GM23338 (cell line): ENCODE measurements at regions not wholly inside any gene's neighbourhood (a gene's known extent, or its start where the extent isn't known, plus 50 kb on each side); places are given as distances from the start of the nearest gene placed in this dataset.

Experiments
- ATAC-seq: fragments of 200-7000 bp; cut with Tn5 transposase; 3 replicates; pipeline ENCODE4 v1.9.1; 2020
- DNase-seq: peaks from one replicate; pipeline ENCODE4 v3.0.0-alpha.2; 2015; ENCODE audit warnings: low spot score
- H2AFZ ChIP-seq: fragments of 200-600 bp; sonication (generic); 2 replicates; pipeline ENCODE4 v1.8.0; 2016; ENCODE audit warnings: antibody characterized with exemption, mild to moderate bottlenecking, moderate library complexity
- H3F3A ChIP-seq: fragments of 200-600 bp; sonication (generic); replicated peaks from 2 replicates; pipeline ENCODE4 v1.8.0; 2017; ENCODE audit warnings: antibody characterized with exemption, mixed run types, low read depth
- H3K27ac ChIP-seq: fragments of 200-600 bp; sonication (generic); 2 replicates; pipeline ENCODE4 v1.6.1; 2016; ENCODE audit warnings: low read depth
- H3K27me3 ChIP-seq: fragments of 200-600 bp; sonication (generic); 2 replicates; pipeline ENCODE4 v1.8.0; 2016; ENCODE audit warnings: mild to moderate bottlenecking, mixed run types, moderate library complexity; ENCODE audit not compliant: insufficient read depth
- H3K36me3 ChIP-seq: fragments of 200-600 bp; sonication (generic); 2 replicates; pipeline ENCODE4 v1.8.0; 2016; ENCODE audit warnings: mild to moderate bottlenecking; ENCODE audit not compliant: insufficient read depth
- H3K4me1 ChIP-seq: fragments of 200-600 bp; sonication (generic); 2 replicates; pipeline ENCODE4 v1.8.0; 2016; ENCODE audit warnings: mild to moderate bottlenecking, moderate library complexity; ENCODE audit not compliant: insufficient read depth
- H3K4me2 ChIP-seq: fragments of 200-600 bp; sonication (generic); 2 replicates; pipeline ENCODE4 v1.7.1; 2017; ENCODE audit warnings: mixed run types
- H3K4me3 ChIP-seq: fragments of 200-600 bp; sonication (generic); 2 replicates; pipeline ENCODE4 v1.6.1; 2016; ENCODE audit warnings: mixed run types
- H3K79me2 ChIP-seq: fragments of 200-600 bp; sonication (generic); replicated peaks from 2 replicates; pipeline ENCODE4 v1.8.0; 2017; ENCODE audit warnings: mild to moderate bottlenecking; ENCODE audit not compliant: insufficient read depth
- H3K9me2 ChIP-seq: fragments of 200-600 bp; sonication (generic); 2 replicates; pipeline ENCODE4 v1.8.0; 2017; ENCODE audit not compliant: insufficient read depth
- H4K20me1 ChIP-seq: fragments of 200-600 bp; sonication (generic); replicated peaks from 2 replicates; pipeline ENCODE4 v1.8.0; 2017; ENCODE audit warnings: mild to moderate bottlenecking; ENCODE audit not compliant: insufficient read depth
- H3K27ac Mint-ChIP-seq: 2 replicates; pipeline ENCODE4 v1.8.0; 2020; ENCODE audit warnings: inconsistent platforms, mild to moderate bottlenecking, moderate library complexity, mixed read lengths
- H3K27me3 Mint-ChIP-seq: 3 replicates; pipeline ENCODE4 v1.8.0; 2022; ENCODE audit warnings: low read depth, mild to moderate bottlenecking, moderate library complexity, mixed read lengths, inconsistent platforms; ENCODE audit not compliant: insufficient read depth, poor library complexity
- H3K36me3 Mint-ChIP-seq: 3 replicates; pipeline ENCODE4 v1.8.0; 2021; ENCODE audit warnings: low read depth, mild to moderate bottlenecking, inconsistent platforms, moderate library complexity, mixed read lengths
- H3K4me1 Mint-ChIP-seq: 3 replicates; pipeline ENCODE4 v1.8.0; 2020; ENCODE audit warnings: mild to moderate bottlenecking, inconsistent platforms, mixed read lengths
- H3K4me3 Mint-ChIP-seq: 3 replicates; pipeline ENCODE4 v1.8.0; 2021; ENCODE audit warnings: moderate library complexity, mild to moderate bottlenecking, inconsistent platforms, mixed read lengths
- H3K9me3 Mint-ChIP-seq: 3 replicates; pipeline ENCODE4 v1.8.0; 2020; ENCODE audit warnings: moderate library complexity, mild to moderate bottlenecking, inconsistent platforms, mixed read lengths
- CREB1 ChIP-seq: fragments of 250-450 bp; sonication (Bioruptor Pico); IDR thresholded peaks from 2 replicates; pipeline ENCODE4 v1.5.0; 2020; ENCODE audit warnings: low read depth, mild to moderate bottlenecking, moderate library complexity
- EZH2 ChIP-seq: fragments of 200-600 bp; sonication (generic); IDR thresholded peaks from one replicate; pipeline ENCODE4 v1.8.0; 2017; ENCODE audit warnings: antibody characterized with exemption, mild to moderate bottlenecking, low read depth; ENCODE audit not compliant: unreplicated experiment
- EZH2phosphoT487 ChIP-seq: fragments of 200-600 bp; sonication (generic); IDR thresholded peaks from one replicate; pipeline ENCODE4 v1.8.1; 2018; ENCODE audit warnings: antibody characterized with exemption; ENCODE audit not compliant: unreplicated experiment
- JUNB ChIP-seq: IDR thresholded peaks from one replicate; pipeline ENCODE4 v1.6.1; 2016; ENCODE audit warnings: antibody characterized with exemption; ENCODE audit not compliant: unreplicated experiment
- NANOG ChIP-seq: IDR thresholded peaks from 2 replicates; pipeline ENCODE4 v1.6.1; 2016; ENCODE audit warnings: antibody characterized with exemption, borderline replicate concordance
- POLR2AphosphoS5 ChIP-seq: IDR thresholded peaks from 2 replicates; pipeline ENCODE4 v1.6.1; 2016; ENCODE audit warnings: antibody characterized with exemption, low read depth
- STAT1 ChIP-seq: IDR thresholded peaks from one replicate; pipeline ENCODE4 v1.6.1; 2016; ENCODE audit warnings: antibody characterized with exemption; ENCODE audit not compliant: unreplicated experiment
- ZNF114 ChIP-seq: fragments of 250-450 bp; sonication (Bioruptor Pico); IDR thresholded peaks from 2 replicates; pipeline ENCODE4 v1.5.0; 2020; ENCODE audit warnings: mild to moderate bottlenecking, moderate library complexity
- ZNF331 ChIP-seq: fragments of 250-450 bp; sonication (Bioruptor Pico); IDR thresholded peaks from 2 replicates; pipeline ENCODE4 v1.5.0; 2020; ENCODE audit warnings: low read depth, mild to moderate bottlenecking, moderate library complexity
- TF ChIP-seq, protein P1 (sequence below), 2 experiments: fragments of 200-600 bp in 1 of 2; sonication (generic) in 1 of 2; conservative IDR thresholded peaks; 2 replicates each; pipeline versions ENCODE4 v1.5.1 to v1.6.1; 2016 to 2017; ENCODE audit warnings: antibody characterized with exemption in 2 of 2, low read depth in 2 of 2, mild to moderate bottlenecking in 2 of 2, moderate library complexity in 1 of 2
- TF ChIP-seq, protein P2 (sequence below): fragments of 250-450 bp; sonication (Bioruptor Pico); IDR thresholded peaks from 2 replicates; pipeline ENCODE4 v1.5.0; 2020; ENCODE audit warnings: mild to moderate bottlenecking, moderate library complexity
- TF ChIP-seq, protein P3 (sequence below): IDR thresholded peaks from 2 replicates; pipeline ENCODE4 v1.6.1; 2016; ENCODE audit warnings: antibody characterized with exemption
- TF ChIP-seq, protein P4 (sequence below): IDR thresholded peaks from one replicate; pipeline ENCODE4 v1.6.1; 2018; ENCODE audit warnings: antibody characterized with exemption; ENCODE audit not compliant: unreplicated experiment

DNA sequence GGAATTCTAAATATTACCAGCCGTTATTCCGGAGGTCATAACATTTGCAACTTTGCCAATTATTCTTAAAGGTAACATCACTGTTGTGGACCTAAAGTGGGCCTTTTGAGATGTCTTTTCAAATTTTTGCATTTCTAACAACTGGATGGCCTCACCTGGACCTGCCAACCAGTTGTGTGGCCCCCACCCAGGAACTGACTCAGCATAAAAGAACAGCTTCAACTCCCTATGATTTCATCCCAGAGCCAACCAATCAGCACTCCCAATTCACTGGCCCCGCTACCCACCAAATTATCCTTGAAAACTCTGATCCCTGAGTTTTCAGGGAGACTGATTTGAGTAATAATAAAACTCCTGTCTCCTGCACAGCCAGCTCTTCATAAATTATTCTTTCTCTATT lies 489.7 kb upstream of the LMCD1 start:
- no peak overlapping the region for H3K4me2 ChIP-seq
- DNase-seq (no peak), ATAC-seq (no peak)
- Mint-ChIP-seq H3K4me3 (no peak overlapping the region), H3K27ac (no peak overlapping the region), H3K4me1 (no peaks in the 10 kb centered on the region; the same call in 2 of the 3 replicates), H3K9me3 (peaks cover 9% of the 10 kb centered on the region), H3K36me3 (peaks cover 4% of the 10 kb centered on the region; the same call in 2 of the 3 replicates), H3K27me3 (peaks cover 1% of the 10 kb centered on the region)
- no peaks in the 10 kb centered on the region for H3K4me1 ChIP-seq
- no peak overlapping the region for H3K4me3 ChIP-seq
- H3K9me2 ChIP-seq, result 0 out of 2 replicates have a peak, but pooled peaks cover 3% of the 10 kb centered on the region
- H3K27ac ChIP-seq, result no peak overlapping the region
- no peak for TF ChIP-seq EZH2
- no peak for TF ChIP-seq STAT1
- TF ChIP-seq CREB1 (CRISPR knock-in tag), result no peak
- TF ChIP-seq, protein P1, sequence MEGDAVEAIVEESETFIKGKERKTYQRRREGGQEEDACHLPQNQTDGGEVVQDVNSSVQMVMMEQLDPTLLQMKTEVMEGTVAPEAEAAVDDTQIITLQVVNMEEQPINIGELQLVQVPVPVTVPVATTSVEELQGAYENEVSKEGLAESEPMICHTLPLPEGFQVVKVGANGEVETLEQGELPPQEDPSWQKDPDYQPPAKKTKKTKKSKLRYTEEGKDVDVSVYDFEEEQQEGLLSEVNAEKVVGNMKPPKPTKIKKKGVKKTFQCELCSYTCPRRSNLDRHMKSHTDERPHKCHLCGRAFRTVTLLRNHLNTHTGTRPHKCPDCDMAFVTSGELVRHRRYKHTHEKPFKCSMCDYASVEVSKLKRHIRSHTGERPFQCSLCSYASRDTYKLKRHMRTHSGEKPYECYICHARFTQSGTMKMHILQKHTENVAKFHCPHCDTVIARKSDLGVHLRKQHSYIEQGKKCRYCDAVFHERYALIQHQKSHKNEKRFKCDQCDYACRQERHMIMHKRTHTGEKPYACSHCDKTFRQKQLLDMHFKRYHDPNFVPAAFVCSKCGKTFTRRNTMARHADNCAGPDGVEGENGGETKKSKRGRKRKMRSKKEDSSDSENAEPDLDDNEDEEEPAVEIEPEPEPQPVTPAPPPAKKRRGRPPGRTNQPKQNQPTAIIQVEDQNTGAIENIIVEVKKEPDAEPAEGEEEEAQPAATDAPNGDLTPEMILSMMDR (conservative IDR thresholded peaks at IDR 0.05; ENCODE audit: low read depth in 2 of 2), result no peak
- no peak for TF ChIP-seq ZNF331 (CRISPR knock-in tag)
- TF ChIP-seq, protein P2, sequence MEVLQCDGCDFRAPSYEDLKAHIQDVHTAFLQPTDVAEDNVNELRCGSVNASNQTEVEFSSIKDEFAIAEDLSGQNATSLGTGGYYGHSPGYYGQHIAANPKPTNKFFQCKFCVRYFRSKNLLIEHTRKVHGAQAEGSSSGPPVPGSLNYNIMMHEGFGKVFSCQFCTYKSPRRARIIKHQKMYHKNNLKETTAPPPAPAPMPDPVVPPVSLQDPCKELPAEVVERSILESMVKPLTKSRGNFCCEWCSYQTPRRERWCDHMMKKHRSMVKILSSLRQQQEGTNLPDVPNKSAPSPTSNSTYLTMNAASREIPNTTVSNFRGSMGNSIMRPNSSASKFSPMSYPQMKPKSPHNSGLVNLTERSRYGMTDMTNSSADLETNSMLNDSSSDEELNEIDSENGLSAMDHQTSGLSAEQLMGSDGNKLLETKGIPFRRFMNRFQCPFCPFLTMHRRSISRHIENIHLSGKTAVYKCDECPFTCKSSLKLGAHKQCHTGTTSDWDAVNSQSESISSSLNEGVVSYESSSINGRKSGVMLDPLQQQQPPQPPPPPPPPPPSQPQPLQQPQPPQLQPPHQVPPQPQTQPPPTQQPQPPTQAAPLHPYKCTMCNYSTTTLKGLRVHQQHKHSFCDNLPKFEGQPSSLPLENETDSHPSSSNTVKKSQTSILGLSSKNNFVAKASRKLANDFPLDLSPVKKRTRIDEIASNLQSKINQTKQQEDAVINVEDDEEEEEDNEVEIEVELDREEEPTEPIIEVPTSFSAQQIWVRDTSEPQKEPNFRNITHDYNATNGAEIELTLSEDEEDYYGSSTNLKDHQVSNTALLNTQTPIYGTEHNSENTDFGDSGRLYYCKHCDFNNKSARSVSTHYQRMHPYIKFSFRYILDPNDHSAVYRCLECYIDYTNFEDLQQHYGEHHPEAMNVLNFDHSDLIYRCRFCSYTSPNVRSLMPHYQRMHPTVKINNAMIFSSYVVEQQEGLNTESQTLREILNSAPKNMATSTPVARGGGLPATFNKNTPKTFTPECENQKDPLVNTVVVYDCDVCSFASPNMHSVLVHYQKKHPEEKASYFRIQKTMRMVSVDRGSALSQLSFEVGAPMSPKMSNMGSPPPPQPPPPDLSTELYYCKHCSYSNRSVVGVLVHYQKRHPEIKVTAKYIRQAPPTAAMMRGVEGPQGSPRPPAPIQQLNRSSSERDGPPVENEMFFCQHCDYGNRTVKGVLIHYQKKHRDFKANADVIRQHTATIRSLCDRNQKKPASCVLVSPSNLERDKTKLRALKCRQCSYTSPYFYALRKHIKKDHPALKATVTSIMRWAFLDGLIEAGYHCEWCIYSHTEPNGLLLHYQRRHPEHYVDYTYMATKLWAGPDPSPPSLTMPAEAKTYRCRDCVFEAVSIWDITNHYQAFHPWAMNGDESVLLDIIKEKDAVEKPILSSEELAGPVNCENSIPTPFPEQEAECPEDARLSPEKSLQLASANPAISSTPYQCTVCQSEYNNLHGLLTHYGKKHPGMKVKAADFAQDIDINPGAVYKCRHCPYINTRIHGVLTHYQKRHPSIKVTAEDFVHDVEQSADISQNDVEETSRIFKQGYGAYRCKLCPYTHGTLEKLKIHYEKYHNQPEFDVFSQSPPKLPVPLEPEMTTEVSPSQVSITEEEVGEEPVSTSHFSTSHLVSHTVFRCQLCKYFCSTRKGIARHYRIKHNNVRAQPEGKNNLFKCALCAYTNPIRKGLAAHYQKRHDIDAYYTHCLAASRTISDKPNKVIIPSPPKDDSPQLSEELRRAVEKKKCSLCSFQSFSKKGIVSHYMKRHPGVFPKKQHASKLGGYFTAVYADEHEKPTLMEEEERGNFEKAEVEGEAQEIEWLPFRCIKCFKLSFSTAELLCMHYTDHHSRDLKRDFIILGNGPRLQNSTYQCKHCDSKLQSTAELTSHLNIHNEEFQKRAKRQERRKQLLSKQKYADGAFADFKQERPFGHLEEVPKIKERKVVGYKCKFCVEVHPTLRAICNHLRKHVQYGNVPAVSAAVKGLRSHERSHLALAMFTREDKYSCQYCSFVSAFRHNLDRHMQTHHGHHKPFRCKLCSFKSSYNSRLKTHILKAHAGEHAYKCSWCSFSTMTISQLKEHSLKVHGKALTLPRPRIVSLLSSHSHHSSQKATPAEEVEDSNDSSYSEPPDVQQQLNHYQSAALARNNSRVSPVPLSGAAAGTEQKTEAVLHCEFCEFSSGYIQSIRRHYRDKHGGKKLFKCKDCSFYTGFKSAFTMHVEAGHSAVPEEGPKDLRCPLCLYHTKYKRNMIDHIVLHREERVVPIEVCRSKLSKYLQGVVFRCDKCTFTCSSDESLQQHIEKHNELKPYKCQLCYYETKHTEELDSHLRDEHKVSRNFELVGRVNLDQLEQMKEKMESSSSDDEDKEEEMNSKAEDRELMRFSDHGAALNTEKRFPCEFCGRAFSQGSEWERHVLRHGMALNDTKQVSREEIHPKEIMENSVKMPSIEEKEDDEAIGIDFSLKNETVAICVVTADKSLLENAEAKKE (CRISPR knock-in tag), result no peak
- TF ChIP-seq, protein P3, sequence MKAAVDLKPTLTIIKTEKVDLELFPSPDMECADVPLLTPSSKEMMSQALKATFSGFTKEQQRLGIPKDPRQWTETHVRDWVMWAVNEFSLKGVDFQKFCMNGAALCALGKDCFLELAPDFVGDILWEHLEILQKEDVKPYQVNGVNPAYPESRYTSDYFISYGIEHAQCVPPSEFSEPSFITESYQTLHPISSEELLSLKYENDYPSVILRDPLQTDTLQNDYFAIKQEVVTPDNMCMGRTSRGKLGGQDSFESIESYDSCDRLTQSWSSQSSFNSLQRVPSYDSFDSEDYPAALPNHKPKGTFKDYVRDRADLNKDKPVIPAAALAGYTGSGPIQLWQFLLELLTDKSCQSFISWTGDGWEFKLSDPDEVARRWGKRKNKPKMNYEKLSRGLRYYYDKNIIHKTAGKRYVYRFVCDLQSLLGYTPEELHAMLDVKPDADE, result no peak
- no peak for TF ChIP-seq ZNF114 (CRISPR knock-in tag)
- no peak for TF ChIP-seq NANOG
- no peak for TF ChIP-seq JUNB
- no peak for TF ChIP-seq EZH2phosphoT487
- TF ChIP-seq POLR2AphosphoS5, result no peak
- TF ChIP-seq, protein P4, sequence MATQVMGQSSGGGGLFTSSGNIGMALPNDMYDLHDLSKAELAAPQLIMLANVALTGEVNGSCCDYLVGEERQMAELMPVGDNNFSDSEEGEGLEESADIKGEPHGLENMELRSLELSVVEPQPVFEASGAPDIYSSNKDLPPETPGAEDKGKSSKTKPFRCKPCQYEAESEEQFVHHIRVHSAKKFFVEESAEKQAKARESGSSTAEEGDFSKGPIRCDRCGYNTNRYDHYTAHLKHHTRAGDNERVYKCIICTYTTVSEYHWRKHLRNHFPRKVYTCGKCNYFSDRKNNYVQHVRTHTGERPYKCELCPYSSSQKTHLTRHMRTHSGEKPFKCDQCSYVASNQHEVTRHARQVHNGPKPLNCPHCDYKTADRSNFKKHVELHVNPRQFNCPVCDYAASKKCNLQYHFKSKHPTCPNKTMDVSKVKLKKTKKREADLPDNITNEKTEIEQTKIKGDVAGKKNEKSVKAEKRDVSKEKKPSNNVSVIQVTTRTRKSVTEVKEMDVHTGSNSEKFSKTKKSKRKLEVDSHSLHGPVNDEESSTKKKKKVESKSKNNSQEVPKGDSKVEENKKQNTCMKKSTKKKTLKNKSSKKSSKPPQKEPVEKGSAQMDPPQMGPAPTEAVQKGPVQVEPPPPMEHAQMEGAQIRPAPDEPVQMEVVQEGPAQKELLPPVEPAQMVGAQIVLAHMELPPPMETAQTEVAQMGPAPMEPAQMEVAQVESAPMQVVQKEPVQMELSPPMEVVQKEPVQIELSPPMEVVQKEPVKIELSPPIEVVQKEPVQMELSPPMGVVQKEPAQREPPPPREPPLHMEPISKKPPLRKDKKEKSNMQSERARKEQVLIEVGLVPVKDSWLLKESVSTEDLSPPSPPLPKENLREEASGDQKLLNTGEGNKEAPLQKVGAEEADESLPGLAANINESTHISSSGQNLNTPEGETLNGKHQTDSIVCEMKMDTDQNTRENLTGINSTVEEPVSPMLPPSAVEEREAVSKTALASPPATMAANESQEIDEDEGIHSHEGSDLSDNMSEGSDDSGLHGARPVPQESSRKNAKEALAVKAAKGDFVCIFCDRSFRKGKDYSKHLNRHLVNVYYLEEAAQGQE, result no peak
- H3F3A ChIP-seq, result no peaks in the 10 kb centered on the region
- H3K79me2 ChIP-seq, result no peaks in the 10 kb centered on the region
- no peaks in the 10 kb centered on the region for H4K20me1 ChIP-seq
- H3K36me3 ChIP-seq, result no peaks in the 10 kb centered on the region
- H2AFZ ChIP-seq, result no peak overlapping the region
- no peaks in the 10 kb centered on the region for H3K27me3 ChIP-seq
